Stimulated activated CD4-positive, alpha-beta T cell treated with anti-CD3 and anti-CD28 coated beads, TNF-alpha, amount 100 ng/mL, for 24 hours (primary cell): ENCODE measurements at regions not wholly inside any gene's neighbourhood (a gene's known extent, or its start where the extent isn't known, plus 50 kb on each side); places are given as distances from the start of the nearest gene placed in this dataset.
"Not testable (repeated sequence)": the region's sequence is repeated elsewhere in the genome, so short reads cannot be mapped to it uniquely, and the experiment has no call there.

Experiments
- DNase-seq, 3 experiments: peaks; one replicate each; pipeline ENCODE4 v3.0.0-alpha.2; 2020; ENCODE audit warnings: low read depth in 3 of 3

GRCh38 chr2:38483776-38484501 is 106.9 kb upstream of the ATL2 start:
- no peak for DNase-seq

GRCh38 chr2:38482710-38483109 is 105.6 kb upstream of the ATL2 start:
- DNase-seq: not testable (repeated sequence)

- no peak for DNase-seq
These were observed 103.5 kb upstream of the ATL2 start for GRCh38 chr2:38480617-38481016.

- no peak for DNase-seq
These were observed 99.9 kb upstream of the ATL2 start for GRCh38 chr2:38477006-38477405.

GRCh38 chr2:38475567-38475881 is 98.5 kb upstream of the ATL2 start:
- DNase-seq: no peak

- no peak for DNase-seq
These were observed 97.9 kb upstream of the ATL2 start for GRCh38 chr2:38474715-38475566.

- DNase-seq: no peak
These were observed 97.0 kb upstream of the ATL2 start for GRCh38 chr2:38474021-38474456.

GRCh38 chr2:38473333-38474005 is 96.4 kb upstream of the ATL2 start:
- no peak for DNase-seq

GRCh38 chr2:38470115-38470514 is 93.0 kb upstream of the ATL2 start:
- no peak for DNase-seq

GRCh38 chr2:38467768-38468455 is 90.8 kb upstream of the ATL2 start:
- no peak for DNase-seq

GRCh38 chr2:38466876-38467767 is 90.0 kb upstream of the ATL2 start:
- DNase-seq: no peak

- DNase-seq: no peak
These were observed 89.3 kb upstream of the ATL2 start for GRCh38 chr2:38466409-38466808.

GRCh38 chr2:38465789-38466127 is 88.7 kb upstream of the ATL2 start:
- no peak for DNase-seq

GRCh38 chr2:38464971-38465788 is 88.1 kb upstream of the ATL2 start:
- DNase-seq: no peak

GRCh38 chr2:38463752-38464151 is 86.7 kb upstream of the ATL2 start:
- DNase-seq: no peak

GRCh38 chr2:38462121-38462661 is 85.1 kb upstream of the ATL2 start:
- peak; percentile 25 to 62 (median 35) for DNase-seq

GRCh38 chr2:38461470-38461869 is 84.4 kb upstream of the ATL2 start:
- DNase-seq: no peak

- no peak for DNase-seq
These were observed 83.2 kb upstream of the ATL2 start for GRCh38 chr2:38460313-38460712.

GRCh38 chr2:38454081-38454480 is 77.0 kb upstream of the ATL2 start:
- DNase-seq: no peak

- DNase-seq: not testable (repeated sequence)
These were observed 74.7 kb upstream of the ATL2 start for GRCh38 chr2:38451778-38452177.
